Endothelial cell of umbilical vein (primary cell): ENCODE measurements at regions not wholly inside any gene's neighbourhood (a gene's known extent, or its start where the extent isn't known, plus 50 kb on each side); places are given as distances from the start of the nearest gene placed in this dataset.

Experiments
- BruUV-seq: library from RNA; stranded (reverse); fragments of 400-500 nt; replicated peaks from 2 replicates; lab custom pipeline; 2021; lab: Mats Ljungman, UMichigan
- CTCF ChIA-PET: fragments of 300-600, 350-600 bp; sonication (Branson Sonifier 250); formaldehyde crosslinking; loops from one replicate; lab custom pipeline; 2021; ENCODE audit warnings: antibody characterized with exemption, inconsistent platforms; lab: Charles Lee
- POLR2A ChIA-PET: fragments of 300-600, 350-600 bp; sonication (Branson Sonifier 250); formaldehyde crosslinking; loops from one replicate; lab custom pipeline; 2021; ENCODE audit warnings: antibody characterized with exemption, inconsistent platforms; lab: Charles Lee
- DNase-seq: peaks from one replicate; pipeline ENCODE4 v3.0.0-alpha.2; 2011; ENCODE audit warnings: low read depth, low spot score
- FAIRE-seq: peaks from 2 replicates; lab custom pipeline; 2011; peaks lifted over from hg19 to GRCh38; lab: Jason Lieb, UNC
- H2AFZ ChIP-seq: 2 replicates; pipeline ENCODE4 v1.6.0; 2012; ENCODE audit warnings: low read depth, low read length, control low read depth, inconsistent platforms
- H3K27ac ChIP-seq: 2 replicates; pipeline ENCODE4 v1.5.1; 2011; ENCODE audit warnings: low read depth, mild to moderate bottlenecking, control low read depth, low read length, moderate library complexity; ENCODE audit not compliant: insufficient read depth
- H3K27me3 ChIP-seq, 2 experiments: 2 replicates each; pipeline versions ENCODE4 v1.6.0 to v1.6.1; 2011; ENCODE audit warnings: low read length in 2 of 2, mixed read lengths in 1 of 2; ENCODE audit not compliant: control insufficient read depth in 2 of 2, insufficient read depth in 2 of 2
- H3K36me3 ChIP-seq, 2 experiments: 2 replicates in 1 of 2; 3 replicates in 1 of 2; pipeline ENCODE4 v1.5.1; 2011; ENCODE audit warnings: low read length in 2 of 2, mild to moderate bottlenecking in 1 of 2, moderate library complexity in 1 of 2; ENCODE audit not compliant: control insufficient read depth in 2 of 2, insufficient read depth in 2 of 2; ENCODE audit errors: extremely low read depth in 1 of 2
- H3K4me1 ChIP-seq: 3 replicates; pipeline ENCODE4 v1.5.1; 2011; ENCODE audit warnings: mild to moderate bottlenecking, low read length; ENCODE audit not compliant: control insufficient read depth, insufficient read depth; ENCODE audit errors: extremely low read depth
- H3K4me2 ChIP-seq: 2 replicates; pipeline ENCODE4 v1.6.1; 2011; ENCODE audit warnings: low read length, control low read depth, mixed read lengths; ENCODE audit not compliant: insufficient read depth
- H3K4me3 ChIP-seq, 3 experiments: fragments of 200-600 bp in 1 of 3; sonication (generic), shearing (Covaris generic) in 1 of 3; replicated peaks in 1 of 3; 2 replicates each; pipeline ENCODE4 v1.5.1; 2011 to 2016; ENCODE audit warnings: control low read depth in 3 of 3, low read length in 3 of 3, mild to moderate bottlenecking in 2 of 3, inconsistent platforms in 1 of 3, low read depth in 1 of 3, moderate library complexity in 1 of 3; ENCODE audit not compliant: insufficient read depth in 1 of 3
- H3K79me2 ChIP-seq: 2 replicates; pipeline ENCODE4 v1.6.0; 2012; ENCODE audit warnings: low read length, inconsistent platforms; ENCODE audit not compliant: control insufficient read depth, insufficient read depth
- H3K9ac ChIP-seq: replicated peaks from 2 replicates; pipeline ENCODE3; 2011; ENCODE audit warnings: low read length, control low read depth; ENCODE audit not compliant: insufficient read depth; ENCODE audit errors: extremely low read depth
- H3K9me1 ChIP-seq: replicated peaks from 3 replicates; pipeline ENCODE4 v1.6.0; 2011; ENCODE audit warnings: mild to moderate bottlenecking, low read length; ENCODE audit not compliant: control insufficient read depth, insufficient read depth; ENCODE audit errors: extremely low read depth
- H3K9me3 ChIP-seq: replicated peaks from 2 replicates; pipeline ENCODE4 v1.5.1; 2012; ENCODE audit warnings: low read length, inconsistent platforms; ENCODE audit not compliant: control insufficient read depth, insufficient read depth
- H4K20me1 ChIP-seq: replicated peaks from 2 replicates; pipeline ENCODE3; 2011; ENCODE audit warnings: mild to moderate bottlenecking, low read length; ENCODE audit not compliant: control insufficient read depth, insufficient read depth; ENCODE audit errors: extremely low read depth
- CTCF ChIP-seq, 2 donors: IDR thresholded peaks; 1 replicate in 1 of 2; 2 replicates in 1 of 2; pipeline ENCODE4 v1.5.1; 2011; ENCODE audit warnings: low read length in 2 of 2, mild to moderate bottlenecking in 2 of 2, moderate library complexity in 2 of 2, control low read depth in 1 of 2, inconsistent platforms in 1 of 2, low read depth in 1 of 2; ENCODE audit not compliant: insufficient read depth in 1 of 2; ENCODE audit errors: extremely low read depth in 1 of 2
- EZH2 ChIP-seq: IDR thresholded peaks from 2 replicates; pipeline ENCODE4 v1.6.1; 2012; ENCODE audit warnings: borderline replicate concordance, low read depth, mild to moderate bottlenecking, moderate library complexity, low read length, inconsistent platforms; ENCODE audit not compliant: severe bottlenecking
- FOS ChIP-seq: IDR thresholded peaks from 2 replicates; pipeline ENCODE4 v1.6.1; 2011; ENCODE audit warnings: mild to moderate bottlenecking, low read length, moderate library complexity, borderline replicate concordance; ENCODE audit not compliant: insufficient read depth
- GATA2 ChIP-seq: IDR thresholded peaks from 2 replicates; pipeline ENCODE4 v1.7.0; 2011; ENCODE audit warnings: low read depth, mild to moderate bottlenecking, moderate library complexity, mixed read lengths, low read length; ENCODE audit not compliant: insufficient read length, insufficient read depth
- JUN ChIP-seq: IDR thresholded peaks from 2 replicates; pipeline ENCODE4 v1.6.1; 2011; ENCODE audit warnings: borderline replicate concordance, low read depth; ENCODE audit not compliant: insufficient read length, insufficient read depth
- MAX ChIP-seq: IDR thresholded peaks from 2 replicates; pipeline ENCODE4 v1.6.1; 2011; ENCODE audit not compliant: insufficient read depth, insufficient read length
- MYC ChIP-seq: IDR thresholded peaks from one replicate; pipeline ENCODE4 v1.6.1; 2011; ENCODE audit warnings: mild to moderate bottlenecking, low read depth, low read length
- POLR2A ChIP-seq: IDR thresholded peaks from 2 replicates; pipeline ENCODE4 v1.6.1; 2012; ENCODE audit warnings: low read depth, mild to moderate bottlenecking, control low read depth, low read length
- POLR2AphosphoS5 ChIP-seq: IDR thresholded peaks from 2 replicates; pipeline ENCODE4 v1.6.1; 2012; ENCODE audit warnings: low read depth, mild to moderate bottlenecking, control low read depth, low read length, moderate library complexity; ENCODE audit not compliant: insufficient read depth
- dilution Hi-C: fragments of 300-500 bp; cut with MboI; formaldehyde crosslinking; loops from one replicate; pipeline ENCODE4 v1.15.0; 2019; ENCODE audit warnings: low sequenced_read_pairs; ENCODE audit not compliant: extremely low pct_ligation_motif_present
- intact Hi-C: fragments of 100-400 bp; cut with micrococcal nuclease; formaldehyde crosslinking; loops from one replicate; pipeline ENCODE4 v1.10.0; 2022

DNA sequence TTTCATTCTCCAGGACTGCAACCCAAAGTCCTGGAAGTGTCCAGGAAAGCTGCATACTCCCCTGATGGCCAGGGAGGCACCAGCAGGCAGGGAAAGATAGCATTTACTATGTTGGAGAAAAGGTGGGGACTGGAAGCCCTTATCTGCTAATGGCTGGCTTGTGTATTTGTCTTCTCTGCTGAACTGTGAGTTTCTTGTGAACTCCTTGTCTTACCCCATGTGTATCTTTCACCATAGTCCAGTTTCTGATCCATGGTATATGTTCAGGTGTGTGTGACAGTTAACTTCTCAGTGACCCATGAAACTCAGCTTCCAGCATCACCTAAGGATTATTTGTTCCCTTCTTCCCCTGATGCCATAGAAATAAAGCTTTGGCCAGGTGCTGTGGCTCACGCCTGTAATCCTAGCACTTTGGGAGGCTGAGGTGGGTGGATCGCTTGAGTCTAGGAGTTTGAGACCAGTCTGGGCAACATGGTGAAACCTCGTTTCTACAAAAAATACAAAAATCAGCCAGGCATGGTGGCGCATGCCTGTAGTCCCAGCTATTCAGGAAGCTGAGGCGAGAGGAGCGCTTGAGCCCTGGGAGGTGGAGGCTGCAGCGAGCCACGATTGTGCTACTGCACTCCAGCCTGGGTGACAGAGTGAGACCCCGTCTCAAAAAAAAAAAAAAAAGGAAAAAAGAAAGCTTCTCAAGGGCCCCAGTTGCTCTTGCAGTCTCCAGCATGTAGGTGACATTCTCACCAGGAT, 112.8 kb upstream of the MAP4K3 start:
- no peak overlapping the region for H2AFZ ChIP-seq
- intact Hi-C loops = loop anchor here (1.0 kb wide), 1 partner anchor 37 kb away; no protein-coding TSS in a partner anchor
- dilution Hi-C loops = no loop called here

DNA sequence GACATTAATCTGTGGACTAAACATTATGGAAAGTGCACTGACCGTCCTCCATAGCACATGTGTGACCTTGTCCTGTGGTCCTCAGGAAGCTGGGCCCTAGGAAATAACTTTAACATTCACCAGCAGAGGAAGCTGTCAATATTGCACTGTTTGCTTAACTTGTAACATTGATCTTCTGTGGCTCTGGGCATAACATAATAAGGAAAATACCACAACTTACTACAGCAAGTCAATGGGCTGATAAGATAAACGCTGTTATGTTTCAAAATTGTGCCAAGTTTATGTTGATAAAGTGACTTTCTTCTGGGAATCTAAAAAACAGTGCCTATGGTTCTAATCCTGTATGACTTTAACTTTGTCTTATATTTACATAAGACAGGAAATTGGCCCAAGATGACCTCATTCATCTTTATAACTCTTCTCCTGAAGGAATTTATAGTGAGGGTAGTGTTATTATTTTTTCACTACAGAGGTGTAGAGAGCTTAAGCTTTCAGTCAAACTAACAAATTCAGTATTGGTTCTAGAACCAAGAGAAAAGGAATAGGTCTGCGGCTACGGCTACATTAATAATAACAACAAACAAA, 113.7 kb upstream of the MAP4K3 start:
- H3K79me2 ChIP-seq = no peaks in the 10 kb centered on the region
- ChIA-PET POLR2A (no interaction called here), CTCF (interaction anchor here (0.8 to 2.1 kb wide), 13 partner anchors 11 to 171 kb away, joined by 3 to 7 read pairs (median 3); no protein-coding TSS in a partner anchor)
- TF ChIP-seq FOS (peak; percentile 28), CTCF (IDR thresholded peaks at IDR 0.05; ENCODE audit: extremely low read depth in 1 of 2, insufficient read depth in 1 of 2, low read depth in 1 of 2, low read length in 2 of 2) (no peak), JUN (peak; percentile 52), POLR2AphosphoS5 (peak; percentile 78), MYC (peak; percentile 67), EZH2 (no peak), MAX (no peak), POLR2A (peak; percentile 42), GATA2 (peak; percentile 84)
- no peaks in the 10 kb centered on the region for H4K20me1 ChIP-seq
- no peak overlapping the region for H3K4me3 ChIP-seq
- DNase-seq = peak; percentile 78
- no peak overlapping the region for H2AFZ ChIP-seq
- peak; percentile 77 for FAIRE-seq
- no peaks in the 10 kb centered on the region for H3K9me1 ChIP-seq
- dilution Hi-C loops = no loop called here
- intact Hi-C loops = loop anchor here (1.0 kb wide), 2 partner anchors 18 to 37 kb away; no protein-coding TSS in a partner anchor
- H3K27ac ChIP-seq = peak overlapping the region; percentile 57
- peak overlapping the region; percentile 19 for H3K9ac ChIP-seq
- no peaks in the 10 kb centered on the region for H3K27me3 ChIP-seq
- H3K9me3 ChIP-seq = no peaks in the 10 kb centered on the region
- H3K36me3 ChIP-seq = no peaks in the 10 kb centered on the region
- peaks cover 20% of the 10 kb centered on the region for H3K4me1 ChIP-seq
- peak overlapping the region; percentile 52 for H3K4me2 ChIP-seq
- no TSS peak for BruUV-seq

More for the DNA sequence above, 112.8 kb upstream of the MAP4K3 start:
- Histone ChIP-seq H3K4me3 (no peak overlapping the region), H4K20me1 (no peaks in the 10 kb centered on the region), H3K9me3 (no peaks in the 10 kb centered on the region), H3K27me3 (no peaks in the 10 kb centered on the region), H3K27ac (peak overlapping the region; percentile 57), H3K79me2 (no peaks in the 10 kb centered on the region), H3K4me1 (peaks cover 20% of the 10 kb centered on the region), H3K9me1 (no peaks in the 10 kb centered on the region), H3K36me3 (no peaks in the 10 kb centered on the region), H3K4me2 (no peak overlapping the region), H3K9ac (no peak overlapping the region)
- TF ChIP-seq JUN (no peak), MAX (no peak)
- FAIRE-seq (no peak), DNase-seq (no peak)
- ChIA-PET CTCF (interaction anchor here (0.8 to 2.1 kb wide), 10 partner anchors 14 to 170 kb away, joined by 3 to 7 read pairs (median 4); no protein-coding TSS in a partner anchor), POLR2A (no interaction called here)
- BruUV-seq = no TSS peak
